IMR-90 (cell line): ENCODE measurements at regions not wholly inside any gene's neighbourhood (a gene's known extent, or its start where the extent isn't known, plus 50 kb on each side); places are given as distances from the start of the nearest gene placed in this dataset.
A peak's percentile ranks its signal among the peaks of the same experiment; 100 is the strongest.

Source experiments
- ATAC-seq: fragments of 200-7000 bp; cut with Tn5 transposase; 2 replicates; pipeline ENCODE4 v1.9.1; 2020; ENCODE audit warnings: low read depth, mild to moderate bottlenecking, moderate library complexity
- BruUV-seq: library from RNA; stranded (reverse); fragments of 400-500 nt; replicated peaks from 2 replicates; lab custom pipeline; 2021; lab: Mats Ljungman, UMichigan
- CTCF ChIA-PET: fragments of 300-600 bp; formaldehyde crosslinking; extraction: SDS; loops from one replicate; lab custom pipeline; 2021; ENCODE audit warnings: antibody characterized with exemption; lab: Yijun Ruan, JAX
- POLR2A ChIA-PET: fragments of 300-600 bp; sonication (Branson Sonifier 250); formaldehyde crosslinking; loops from one replicate; lab custom pipeline; 2022; ENCODE audit warnings: antibody characterized with exemption; ENCODE audit not compliant: unreplicated experiment; lab: Charles Lee
- DNase-seq: peaks from one replicate; pipeline ENCODE4 v3.0.0; 2013
- H2AFZ ChIP-seq: replicated peaks from 2 replicates; pipeline ENCODE3; 2013; ENCODE audit warnings: low read length, mild to moderate bottlenecking; ENCODE audit not compliant: poor library complexity
- H2AK5ac ChIP-seq: 2 replicates; pipeline ENCODE4 v1.6.1; 2013; ENCODE audit warnings: low read depth, low read length, inconsistent platforms
- H2AK9ac ChIP-seq: replicated peaks from 2 replicates; pipeline ENCODE3; 2013; ENCODE audit warnings: mild to moderate bottlenecking, low read depth, low read length, moderate library complexity; ENCODE audit not compliant: poor library complexity
- H2BK120ac ChIP-seq: 2 replicates; pipeline ENCODE4 v1.6.1; 2013; ENCODE audit warnings: low read depth, low read length, inconsistent platforms
- H2BK15ac ChIP-seq: 3 replicates; pipeline ENCODE4 v1.6.1; 2013; ENCODE audit warnings: low read depth, low read length, inconsistent platforms
- H2BK20ac ChIP-seq: 2 replicates; pipeline ENCODE4 v1.6.1; 2013; ENCODE audit warnings: low read depth, mild to moderate bottlenecking, inconsistent platforms, low read length, moderate library complexity
- H2BK5ac ChIP-seq: 2 replicates; pipeline ENCODE4 v1.6.1; 2013; ENCODE audit warnings: mild to moderate bottlenecking, low read depth, low read length, inconsistent platforms; ENCODE audit not compliant: poor library complexity, severe bottlenecking
- H3K14ac ChIP-seq: replicated peaks from 2 replicates; pipeline ENCODE4 v1.6.1; 2013; ENCODE audit warnings: low read depth, low read length, inconsistent platforms
- H3K18ac ChIP-seq: 2 replicates; pipeline ENCODE4 v1.6.1; 2013; ENCODE audit warnings: low read depth, low read length, control low read depth
- H3K23ac ChIP-seq: 2 replicates; pipeline ENCODE4 v1.6.1; 2013; ENCODE audit warnings: low read depth, low read length, inconsistent platforms
- H3K27ac ChIP-seq: 2 replicates; pipeline ENCODE4 v1.5.1; 2013; ENCODE audit warnings: mild to moderate bottlenecking, control low read depth, low read length; ENCODE audit not compliant: insufficient read depth
- H3K27me3 ChIP-seq: 2 replicates; pipeline ENCODE4 v1.6.1; 2013; ENCODE audit warnings: low read length; ENCODE audit not compliant: control insufficient read depth, insufficient read depth
- H3K36me3 ChIP-seq: 2 replicates; pipeline ENCODE4 v1.6.1; 2013; ENCODE audit warnings: low read length, mixed read lengths; ENCODE audit not compliant: control insufficient read depth, insufficient read depth
- H3K4ac ChIP-seq: 2 replicates; pipeline ENCODE4 v1.6.1; 2013; ENCODE audit warnings: low read depth, low read length, inconsistent platforms
- H3K4me1 ChIP-seq: 2 replicates; pipeline ENCODE4 v1.6.1; 2013; ENCODE audit warnings: low read length, mixed read lengths; ENCODE audit not compliant: control insufficient read depth, insufficient read depth
- H3K4me2 ChIP-seq: 2 replicates; pipeline ENCODE4 v1.6.1; 2013; ENCODE audit warnings: low read depth, mild to moderate bottlenecking, control low read depth, low read length, moderate library complexity
- H3K4me3 ChIP-seq: 2 replicates; pipeline ENCODE4 v1.5.1; 2013; ENCODE audit warnings: low read depth, mild to moderate bottlenecking, control low read depth, low read length, moderate library complexity; ENCODE audit not compliant: insufficient read depth
- H3K56ac ChIP-seq: 2 replicates; pipeline ENCODE4 v1.6.1; 2013; ENCODE audit warnings: low read length, inconsistent platforms; ENCODE audit not compliant: insufficient read depth; ENCODE audit errors: extremely low read depth
- H3K79me1 ChIP-seq, 2 experiments: 2 replicates each; pipeline ENCODE4 v1.6.1; 2013; ENCODE audit warnings: low read length in 2 of 2, inconsistent platforms in 1 of 2, low read depth in 1 of 2
- H3K9ac ChIP-seq: 2 replicates; pipeline ENCODE4 v1.6.1; 2013; ENCODE audit warnings: low read depth, low read length, control low read depth
- H3K9me1 ChIP-seq: 2 replicates; pipeline ENCODE4 v1.6.1; 2013; ENCODE audit warnings: low read length, inconsistent platforms; ENCODE audit not compliant: insufficient read depth
- H3K9me3 ChIP-seq: 2 replicates; pipeline ENCODE4 v1.6.1; 2013; ENCODE audit warnings: low read length; ENCODE audit not compliant: control insufficient read depth, insufficient read depth
- H4K20me1 ChIP-seq: 2 replicates; pipeline ENCODE4 v1.6.1; 2013; ENCODE audit warnings: low read length, inconsistent platforms; ENCODE audit not compliant: insufficient read depth
- H4K5ac ChIP-seq: 2 replicates; pipeline ENCODE4 v1.6.1; 2013; ENCODE audit warnings: mild to moderate bottlenecking, low read depth, low read length, control low read depth
- H4K8ac ChIP-seq, 2 experiments: 2 replicates each; pipeline ENCODE4 v1.6.1; 2013; ENCODE audit warnings: low read depth in 2 of 2, low read length in 2 of 2, control low read depth in 1 of 2, inconsistent platforms in 1 of 2
- H4K91ac ChIP-seq: 2 replicates; pipeline ENCODE4 v1.6.1; 2013; ENCODE audit warnings: low read depth, low read length, inconsistent platforms; ENCODE audit not compliant: insufficient read depth
- CHD1 ChIP-seq: IDR thresholded peaks from 2 replicates; pipeline ENCODE4 v1.6.1; 2012; ENCODE audit warnings: low read depth, low read length, improper control_type of control experiment
- FOS ChIP-seq: fragments of 150-350 bp; IDR thresholded peaks from 2 replicates; pipeline ENCODE4 v1.6.1; 2016; ENCODE audit warnings: low read depth, low read length
- POLR2A ChIP-seq: IDR thresholded peaks from 2 replicates; pipeline ENCODE4 v1.6.1; 2012; ENCODE audit warnings: mild to moderate bottlenecking, low read depth, low read length
- RAD21 ChIP-seq: IDR thresholded peaks from 2 replicates; pipeline ENCODE4 v1.6.1; 2012; ENCODE audit warnings: low read length, improper control_type of control experiment
- RCOR1 ChIP-seq: IDR thresholded peaks from 2 replicates; pipeline ENCODE4 v1.6.1; 2012; ENCODE audit warnings: mild to moderate bottlenecking, low read length, improper control_type of control experiment; ENCODE audit not compliant: insufficient replicate concordance
- WGBS, 2 experiments: methylation state at CpG; one replicate each; pipeline versions ENCODE4 v1.1.5 to v1.1.7; 2013; ENCODE audit warnings: missing lambda C conversion rate in 2 of 2; ENCODE audit not compliant: insufficient read length in 1 of 2; ENCODE audit errors: extremely low coverage in 2 of 2; 5-methylcytosine and 5-hydroxymethylcytosine counted together
- dilution Hi-C: fragments of 300-500 bp; cut with HindIII; formaldehyde crosslinking; loops from one replicate; pipeline ENCODE4 v1.14.3; 2018; ENCODE audit warnings: low sequenced_read_pairs; ENCODE audit not compliant: unreplicated experiment
- in situ Hi-C: fragments of 300-500 bp; cut with MboI; formaldehyde crosslinking; loops from 3 replicates; pipeline ENCODE4 v1.14.3; 2019; ENCODE audit warnings: low sequenced_read_pairs, inconsistent platforms, mixed read lengths
- intact Hi-C: fragments of 100-400 bp; cut with micrococcal nuclease; formaldehyde crosslinking; loops from 2 replicates; pipeline ENCODE4 v1.10.0; 2022
- TF ChIP-seq, protein P1 (sequence below): fragments of 150-350 bp; IDR thresholded peaks from 2 replicates; pipeline ENCODE4 v1.6.1; 2016; ENCODE audit warnings: low read depth, mild to moderate bottlenecking, low read length, moderate library complexity, borderline replicate concordance
- TF ChIP-seq, protein P2 (sequence below): conservative IDR thresholded peaks from 2 replicates; pipeline ENCODE4 v1.5.1; 2012; ENCODE audit warnings: mild to moderate bottlenecking, low read depth, low read length, improper control_type of control experiment

DNA sequence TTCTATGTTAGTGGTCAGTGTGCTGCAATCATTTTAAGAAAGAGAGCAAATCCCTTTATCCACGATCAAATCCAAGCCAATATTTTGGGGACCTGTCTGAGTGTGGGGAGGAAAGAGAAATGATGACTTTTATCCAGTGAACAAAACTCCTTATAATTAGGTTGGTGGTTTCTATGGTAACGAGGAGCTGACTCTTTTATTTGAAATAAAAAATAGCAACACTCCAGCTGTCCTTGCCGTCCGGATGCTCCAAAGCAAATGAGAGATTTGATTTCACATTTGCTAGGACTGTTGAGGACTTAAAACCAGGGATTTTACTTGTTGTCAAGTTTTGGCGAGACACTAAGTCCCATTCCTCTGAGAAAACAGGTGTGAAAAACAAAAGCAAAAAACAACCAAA, 154.0 kb upstream of the PRICKLE2 start:
- peaks cover 10% of the 10 kb centered on the region for H3K9me1 ChIP-seq
- H2BK20ac ChIP-seq: no peak overlapping the region
- peaks cover 9% of the 10 kb centered on the region for H3K4me1 ChIP-seq
- ATAC-seq (no peak), DNase-seq (no peak)
- no peaks in the 10 kb centered on the region for H3K27me3 ChIP-seq
- H2BK120ac ChIP-seq: no peak overlapping the region
- intact Hi-C loops: no loop called here
- no peak overlapping the region for H3K18ac ChIP-seq
- H4K20me1 ChIP-seq: no peaks in the 10 kb centered on the region
- H3K4me2 ChIP-seq: peak overlapping the region; percentile 3; the same call in 1 of the 2 replicates
- H3K4ac ChIP-seq: no peak overlapping the region
- H3K9me3 ChIP-seq: 0 out of 2 replicates have a peak, but pooled peaks cover 4% of the 10 kb centered on the region
- no peak overlapping the region for H3K9ac ChIP-seq
- CTCF ChIA-PET: interaction anchor here (0.6 to 1.3 kb wide), 2 partner anchors 16 to 26 kb away, joined by 3 read pairs; no protein-coding TSS in a partner anchor
- POLR2A ChIA-PET: no interaction called here
- H3K23ac ChIP-seq: no peak overlapping the region
- no peak overlapping the region for H2AFZ ChIP-seq
- no peak overlapping the region for H3K27ac ChIP-seq
- H2AK9ac ChIP-seq: no peak overlapping the region
- H2BK15ac ChIP-seq: no peak overlapping the region
- no peak overlapping the region for H3K14ac ChIP-seq
- no peak overlapping the region for H4K91ac ChIP-seq
- dilution Hi-C loops: no loop called here
- H2BK5ac ChIP-seq: no peak overlapping the region
- TF ChIP-seq RAD21: no peak
- TF ChIP-seq RCOR1: no peak
- no peak for TF ChIP-seq FOS
- no peak for TF ChIP-seq CHD1
- TF ChIP-seq POLR2A: no peak
- TF ChIP-seq, protein P1, sequence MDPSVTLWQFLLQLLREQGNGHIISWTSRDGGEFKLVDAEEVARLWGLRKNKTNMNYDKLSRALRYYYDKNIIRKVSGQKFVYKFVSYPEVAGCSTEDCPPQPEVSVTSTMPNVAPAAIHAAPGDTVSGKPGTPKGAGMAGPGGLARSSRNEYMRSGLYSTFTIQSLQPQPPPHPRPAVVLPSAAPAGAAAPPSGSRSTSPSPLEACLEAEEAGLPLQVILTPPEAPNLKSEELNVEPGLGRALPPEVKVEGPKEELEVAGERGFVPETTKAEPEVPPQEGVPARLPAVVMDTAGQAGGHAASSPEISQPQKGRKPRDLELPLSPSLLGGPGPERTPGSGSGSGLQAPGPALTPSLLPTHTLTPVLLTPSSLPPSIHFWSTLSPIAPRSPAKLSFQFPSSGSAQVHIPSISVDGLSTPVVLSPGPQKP: no peak
- TF ChIP-seq, protein P2, sequence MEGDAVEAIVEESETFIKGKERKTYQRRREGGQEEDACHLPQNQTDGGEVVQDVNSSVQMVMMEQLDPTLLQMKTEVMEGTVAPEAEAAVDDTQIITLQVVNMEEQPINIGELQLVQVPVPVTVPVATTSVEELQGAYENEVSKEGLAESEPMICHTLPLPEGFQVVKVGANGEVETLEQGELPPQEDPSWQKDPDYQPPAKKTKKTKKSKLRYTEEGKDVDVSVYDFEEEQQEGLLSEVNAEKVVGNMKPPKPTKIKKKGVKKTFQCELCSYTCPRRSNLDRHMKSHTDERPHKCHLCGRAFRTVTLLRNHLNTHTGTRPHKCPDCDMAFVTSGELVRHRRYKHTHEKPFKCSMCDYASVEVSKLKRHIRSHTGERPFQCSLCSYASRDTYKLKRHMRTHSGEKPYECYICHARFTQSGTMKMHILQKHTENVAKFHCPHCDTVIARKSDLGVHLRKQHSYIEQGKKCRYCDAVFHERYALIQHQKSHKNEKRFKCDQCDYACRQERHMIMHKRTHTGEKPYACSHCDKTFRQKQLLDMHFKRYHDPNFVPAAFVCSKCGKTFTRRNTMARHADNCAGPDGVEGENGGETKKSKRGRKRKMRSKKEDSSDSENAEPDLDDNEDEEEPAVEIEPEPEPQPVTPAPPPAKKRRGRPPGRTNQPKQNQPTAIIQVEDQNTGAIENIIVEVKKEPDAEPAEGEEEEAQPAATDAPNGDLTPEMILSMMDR: no peak
- no TSS peak for BruUV-seq
- WGBS, 2 experiments: no CpG with 5 or more reads among the region's 5 CpGs
- H3K36me3 ChIP-seq: no peaks in the 10 kb centered on the region
- H4K5ac ChIP-seq: no peak overlapping the region
- no peak overlapping the region for H4K8ac ChIP-seq
- no peak overlapping the region for H3K4me3 ChIP-seq
- H3K79me1 ChIP-seq: peaks cover 0 to 8% of the 10 kb centered on the region in 2 experiments; a peak in 1 of 4 replicates
- H2AK5ac ChIP-seq: no peak overlapping the region
- in situ Hi-C loops: no loop called here
- H3K56ac ChIP-seq: no peak overlapping the region
